Kasumi-1 (cell line): ENCODE measurements at regions not wholly inside any gene's neighbourhood (a gene's known extent, or its start where the extent isn't known, plus 50 kb on each side); places are given as distances from the start of the nearest gene placed in this dataset.
"Not testable (repeated sequence)": the region's sequence is repeated elsewhere in the genome, so short reads cannot be mapped to it uniquely, and the experiment has no call there.

ENCODE experiments used
- DNase-seq, 2 experiments: peaks; one replicate each; lab custom pipeline; 2025; lab: John Stamatoyannopoulos, UW

GRCh38 chr3:95476534-95476933 is 1337.9 kb upstream of the EPHA6 start:
- DNase-seq, result no peak

GRCh38 chr3:95506174-95506573 is 1308.2 kb upstream of the EPHA6 start:
- DNase-seq, result no peak

GRCh38 chr3:95508124-95508523 is 1306.3 kb upstream of the EPHA6 start:
- DNase-seq, result no peak

GRCh38 chr3:95511828-95512227 is 1302.6 kb upstream of the EPHA6 start:
- DNase-seq, result no peak

- DNase-seq, result no peak
Observed at GRCh38 chr3:95514260-95514659, 1300.1 kb upstream of the EPHA6 start.

GRCh38 chr3:95521396-95521795 is 1293.0 kb upstream of the EPHA6 start:
- no peak for DNase-seq

- DNase-seq, result no peak
Observed at GRCh38 chr3:95522449-95522848, 1291.9 kb upstream of the EPHA6 start.

GRCh38 chr3:95539950-95540483 is 1274.4 kb upstream of the EPHA6 start:
- DNase-seq, result no peak

GRCh38 chr3:95565502-95565901 is 1248.9 kb upstream of the EPHA6 start:
- DNase-seq, result no peak

- no peak for DNase-seq
Observed at GRCh38 chr3:95567346-95567745, 1247.0 kb upstream of the EPHA6 start.

GRCh38 chr3:95586754-95587153 is 1227.6 kb upstream of the EPHA6 start:
- no peak for DNase-seq

- DNase-seq, result not testable (repeated sequence)
Observed at GRCh38 chr3:95587641-95588040, 1226.8 kb upstream of the EPHA6 start.

- no peak for DNase-seq
Observed at GRCh38 chr3:95588473-95588872, 1225.9 kb upstream of the EPHA6 start.

- no peak for DNase-seq
Observed at GRCh38 chr3:95595416-95596075, 1218.8 kb upstream of the EPHA6 start.

- no peak for DNase-seq
Observed at GRCh38 chr3:95607926-95608325, 1206.5 kb upstream of the EPHA6 start.

GRCh38 chr3:95609411-95609810 is 1205.0 kb upstream of the EPHA6 start:
- DNase-seq, result no peak

- DNase-seq, result no peak
Observed at GRCh38 chr3:95612611-95613010, 1201.8 kb upstream of the EPHA6 start.

- DNase-seq, result no peak
Observed at GRCh38 chr3:95613993-95614392, 1200.4 kb upstream of the EPHA6 start.

GRCh38 chr3:95615592-95616310 is 1198.6 kb upstream of the EPHA6 start:
- no peak for DNase-seq

- no peak for DNase-seq
Observed at GRCh38 chr3:95626107-95626506, 1188.3 kb upstream of the EPHA6 start.

GRCh38 chr3:95627293-95627692 is 1187.1 kb upstream of the EPHA6 start:
- no peak for DNase-seq

GRCh38 chr3:95627697-95628096 is 1186.7 kb upstream of the EPHA6 start:
- no peak for DNase-seq

GRCh38 chr3:95629802-95630201 is 1184.6 kb upstream of the EPHA6 start:
- no peak for DNase-seq

GRCh38 chr3:95645291-95645690 is 1169.1 kb upstream of the EPHA6 start:
- no peak for DNase-seq
